ENCODE measurements at regions not wholly inside any gene's neighbourhood (a gene's known extent, or its start where the extent isn't known, plus 50 kb on each side); places are given as distances from the start of the nearest gene placed in this dataset.

- no peak for TF ChIP-seq CTCF (IDR thresholded peaks at IDR 0.05)
- TF ChIP-seq EZH2 (IDR thresholded peaks at IDR 0.05): no peak
Measured at GRCh38 chr6:166679566-166679965, 52.5 kb upstream of the RPS6KA2 start.

All from neural progenitor cell (in vitro differentiated cells).